Frontal cortex (tissue), 3 donors: ENCODE measurements at regions not wholly inside any gene's neighbourhood (a gene's known extent, or its start where the extent isn't known, plus 50 kb on each side); places are given as distances from the start of the nearest gene placed in this dataset.

Source experiments
- DNase-seq, 2 donors: peaks; one replicate each; pipeline ENCODE4 v3.0.0; 2012; ENCODE audit warnings: low spot score in 2 of 2
- FAIRE-seq: peaks from 2 replicates; lab custom pipeline; 2012; peaks lifted over from hg19 to GRCh38; lab: Jason Lieb, UNC
- donor health status: control.
- donor health status: control.
- donor health status: control.

DNA sequence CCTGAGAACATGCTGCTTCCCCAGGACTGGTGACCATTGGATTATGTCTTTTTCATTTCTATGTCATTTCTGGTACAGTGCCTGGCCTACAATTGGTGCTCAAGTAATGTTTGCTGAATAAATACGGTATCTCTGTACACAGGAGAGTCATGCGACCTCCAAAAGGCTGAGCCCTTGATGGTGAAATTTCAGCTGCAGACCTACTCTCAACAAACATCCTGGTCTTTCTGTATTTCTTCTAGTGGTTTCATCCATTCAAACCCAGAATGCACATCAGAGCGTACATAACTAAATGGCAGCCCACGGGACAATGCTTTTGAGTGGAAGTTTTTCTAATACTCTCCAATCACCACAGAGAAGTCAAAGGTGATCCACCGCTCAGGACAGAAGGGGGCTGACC lies 62.6 kb upstream of the RPS23 start:
- FAIRE-seq = no peak
- DNase-seq = no peak

DNA sequence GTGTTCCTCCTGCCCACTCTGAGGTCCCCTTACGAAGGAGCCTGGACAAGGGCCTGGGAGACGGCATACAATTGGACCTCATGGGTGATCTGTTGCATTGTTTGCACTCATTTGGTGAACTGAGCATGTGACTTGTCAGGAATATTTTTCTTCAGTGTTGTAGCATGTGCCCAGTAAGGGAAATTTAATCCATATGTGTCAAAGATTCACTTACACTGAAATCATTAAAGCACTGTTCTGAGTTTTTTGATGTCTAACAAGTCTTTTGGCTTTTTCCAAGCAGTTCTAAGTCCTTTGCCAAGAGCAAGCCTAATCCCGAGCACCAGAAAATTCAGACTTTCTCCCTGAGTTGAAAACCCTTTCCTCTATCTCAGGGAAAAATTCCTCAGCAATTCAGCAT lies 61.6 kb upstream of the RPS23 start:
- no peak for DNase-seq

DNA sequence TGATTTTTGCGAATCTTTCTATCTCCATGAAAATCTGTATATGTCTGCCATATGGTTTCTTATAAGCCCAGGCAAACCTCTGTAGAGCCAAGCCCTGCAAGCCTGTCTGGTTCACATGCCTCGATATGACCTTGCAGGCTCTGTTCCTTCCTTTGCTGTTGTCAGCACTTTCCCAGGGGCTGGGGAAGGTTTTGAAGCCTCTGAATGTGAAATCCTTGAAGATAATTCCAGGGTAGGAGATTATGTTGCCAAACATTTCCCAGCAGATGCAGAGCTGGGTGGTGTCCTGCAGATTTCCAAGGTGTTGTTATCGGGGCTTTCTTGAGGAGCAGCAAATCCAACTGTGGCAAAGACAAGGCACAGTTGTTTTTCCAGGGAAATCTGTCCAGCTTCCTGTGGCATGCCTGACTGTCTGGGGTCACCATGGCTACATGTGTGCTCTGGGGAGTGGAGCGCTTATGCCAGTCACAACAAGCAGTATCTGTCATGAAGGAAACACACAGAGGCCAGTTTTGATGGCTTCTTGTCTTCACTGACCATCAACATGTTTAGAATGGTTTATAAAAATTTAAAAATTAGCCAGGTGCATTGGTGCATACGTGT lies 60.7 kb upstream of the RPS23 start:
- DNase-seq (no peak), FAIRE-seq (no peak)

More for the DNA sequence above, 61.6 kb upstream of the RPS23 start:
- FAIRE-seq = no peak

DNA sequence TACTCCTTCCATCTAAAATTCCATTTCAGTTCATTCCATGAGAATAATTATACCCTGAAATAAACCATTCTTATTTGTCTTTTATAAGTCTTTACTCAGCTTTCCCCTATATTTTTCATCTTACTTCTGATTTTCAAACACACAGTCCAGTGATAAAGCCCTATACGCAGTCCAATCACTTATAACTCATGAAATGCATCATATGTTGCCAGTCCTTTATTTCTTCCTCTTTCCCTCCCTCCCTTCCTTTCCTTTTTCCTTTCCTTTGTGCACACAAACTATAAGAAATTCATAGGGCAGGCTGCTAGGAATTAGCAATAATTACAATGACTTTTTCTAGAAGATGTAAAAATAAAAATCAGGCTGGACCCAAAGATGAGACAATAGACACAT lies 58.8 kb upstream of the RPS23 start:
- DNase-seq = no peak
- FAIRE-seq = no peak

DNA sequence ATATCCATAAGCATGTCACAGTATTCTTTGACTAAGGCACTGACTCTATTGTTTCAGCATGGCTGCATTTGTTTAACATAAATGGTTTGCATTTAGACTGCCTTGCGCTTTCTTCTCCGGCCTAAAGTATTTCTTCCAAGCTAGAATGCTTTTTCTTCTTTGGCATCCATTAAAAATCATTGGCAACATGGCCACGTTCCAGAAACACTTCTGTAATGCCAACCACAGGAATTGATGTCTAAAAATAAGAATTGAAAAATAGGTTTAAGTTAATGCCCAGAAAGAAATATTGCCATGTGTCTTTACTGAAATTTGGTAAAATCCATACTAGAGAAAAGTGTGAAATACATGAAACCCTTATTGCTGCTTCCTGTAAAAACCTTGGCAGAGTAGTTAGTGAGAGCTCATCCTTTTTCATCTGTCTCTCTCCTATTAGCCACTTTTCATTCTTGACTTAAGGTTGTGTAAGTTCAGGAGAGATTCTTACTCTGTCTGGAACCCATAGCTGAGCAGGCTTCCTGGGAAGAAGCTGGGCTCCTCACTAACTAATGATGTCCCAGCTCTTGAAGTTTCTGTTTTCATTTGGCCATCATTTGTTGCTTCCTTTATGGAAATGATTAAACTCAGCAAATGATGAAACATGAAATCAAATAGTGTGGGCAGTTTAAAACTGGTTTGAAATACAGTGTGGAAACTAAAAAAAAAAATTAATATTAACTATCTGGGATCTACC lies 58.2 kb upstream of the RPS23 start:
- FAIRE-seq (no peak), DNase-seq (no peak)

DNA sequence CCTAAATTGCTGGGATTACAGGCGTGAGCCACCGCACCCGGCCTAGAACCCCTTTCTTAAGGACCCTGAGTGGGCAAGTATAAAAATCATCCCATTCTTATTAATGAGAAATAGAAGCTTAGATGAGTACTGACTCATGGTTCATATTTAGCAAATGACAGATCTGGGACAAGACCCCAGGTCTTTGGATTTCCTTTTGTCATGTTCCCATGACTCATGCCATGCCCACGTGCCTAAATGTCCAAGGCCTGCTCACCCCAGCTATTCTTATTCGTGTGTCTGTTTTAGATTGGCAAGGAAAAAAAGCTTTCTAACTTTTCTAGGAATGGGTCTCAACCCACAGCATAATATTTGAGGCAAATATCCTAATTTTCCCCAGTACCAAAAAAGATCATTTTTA lies 57.7 kb upstream of the RPS23 start:
- DNase-seq (no peak), FAIRE-seq (no peak)

DNA sequence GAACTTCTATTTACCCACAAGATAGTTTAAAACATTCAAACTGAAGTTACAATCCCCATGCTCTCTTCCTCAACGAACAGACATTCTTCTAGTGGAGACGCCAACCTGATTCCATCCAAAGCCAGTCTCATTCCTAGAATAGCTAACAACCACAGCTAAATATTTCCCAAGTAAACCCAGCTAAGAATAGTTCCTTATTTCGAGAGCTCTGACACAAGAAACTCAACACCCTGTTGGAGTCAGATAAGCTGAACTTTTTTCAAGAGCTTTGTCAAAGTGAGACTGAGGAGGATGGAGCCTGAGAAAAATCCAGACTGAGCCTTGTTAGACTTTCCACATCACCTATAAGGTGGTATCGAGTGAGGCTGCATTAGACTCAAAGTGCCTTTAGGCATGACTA lies 56.7 kb upstream of the RPS23 start:
- FAIRE-seq (no peak), DNase-seq (no peak)

- DNase-seq (no peak), FAIRE-seq (no peak)
Measured at GRCh38 chr5:82334085-82334692, 56.0 kb upstream of the RPS23 start.

DNA sequence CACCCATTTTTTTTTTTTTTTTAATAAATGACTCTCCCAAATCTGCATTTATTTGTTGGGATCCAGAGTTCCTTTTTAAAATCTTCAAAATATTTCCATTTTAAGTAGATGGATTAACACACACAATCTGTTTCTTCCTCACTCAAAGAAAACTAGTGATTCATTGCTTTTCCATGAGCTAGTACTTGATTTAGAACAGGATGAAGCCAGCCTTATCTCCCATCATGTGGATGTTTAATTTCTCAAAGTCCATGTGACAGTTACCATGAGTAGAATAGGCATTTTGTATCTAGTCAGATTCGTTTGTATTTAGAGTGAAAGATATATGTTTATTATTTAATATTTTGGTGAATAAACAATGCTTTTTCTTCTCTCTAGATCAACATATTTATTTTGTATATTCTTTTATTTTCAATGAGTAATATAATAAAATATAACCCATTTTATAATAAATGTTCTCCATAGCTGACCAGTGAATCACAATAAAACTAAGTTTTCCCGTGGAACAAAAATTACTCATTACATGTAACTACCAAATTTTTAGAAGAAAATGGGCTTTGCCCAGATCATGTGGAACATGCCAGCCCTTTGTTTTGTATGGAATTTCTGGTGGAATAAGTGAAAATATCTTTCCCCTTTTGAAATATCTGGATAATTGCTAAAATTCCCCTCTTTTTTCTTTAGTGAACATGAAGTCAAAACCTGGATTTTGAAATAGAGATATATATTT lies 54.9 kb upstream of the RPS23 start:
- DNase-seq (no peak), FAIRE-seq (no peak)

DNA sequence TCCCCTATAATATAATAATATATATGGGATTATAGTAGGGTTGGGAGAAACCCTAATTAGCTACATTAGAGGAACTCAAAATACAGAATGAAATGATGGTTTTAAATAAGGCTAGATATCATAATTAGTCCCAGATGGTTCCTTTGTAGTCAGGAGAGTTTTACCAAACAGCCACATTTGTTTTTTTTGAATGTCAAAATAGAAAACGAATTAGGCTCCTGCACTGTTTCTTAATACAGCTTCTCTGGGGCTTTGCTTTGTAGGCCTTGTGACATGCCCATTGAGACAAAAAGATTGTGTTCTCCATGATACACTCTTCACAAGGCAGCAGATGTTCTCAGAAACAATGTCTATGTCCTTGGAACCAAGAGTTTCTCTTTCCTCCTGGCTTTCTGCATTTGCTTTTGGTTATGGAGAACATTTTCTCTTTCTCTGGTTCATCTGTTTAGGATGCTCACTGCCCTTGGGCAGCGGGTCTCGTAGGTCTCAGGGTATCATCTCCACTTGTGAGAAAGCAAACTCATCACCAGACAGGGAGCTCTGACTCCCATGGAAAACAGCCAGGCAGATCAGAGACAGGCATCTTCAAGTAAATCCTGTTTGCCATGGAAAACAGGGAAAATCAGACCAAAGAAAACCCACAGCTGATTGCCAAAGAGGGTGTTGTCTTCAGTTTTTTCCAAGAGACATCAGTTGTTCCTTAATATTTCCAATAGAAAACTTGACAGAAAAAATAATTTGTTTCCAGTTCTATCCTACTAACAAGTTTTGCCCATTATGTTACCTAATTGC lies 54.1 kb upstream of the RPS23 start:
- DNase-seq (no peak), FAIRE-seq (no peak)

GRCh38 chr5:82331557-82331956 lies 53.4 kb upstream of the RPS23 start:
- FAIRE-seq (no peak), DNase-seq (no peak)

- FAIRE-seq = no peak
- DNase-seq = no peak
Measured at GRCh38 chr5:82330530-82331270, 52.5 kb upstream of the RPS23 start.

DNA sequence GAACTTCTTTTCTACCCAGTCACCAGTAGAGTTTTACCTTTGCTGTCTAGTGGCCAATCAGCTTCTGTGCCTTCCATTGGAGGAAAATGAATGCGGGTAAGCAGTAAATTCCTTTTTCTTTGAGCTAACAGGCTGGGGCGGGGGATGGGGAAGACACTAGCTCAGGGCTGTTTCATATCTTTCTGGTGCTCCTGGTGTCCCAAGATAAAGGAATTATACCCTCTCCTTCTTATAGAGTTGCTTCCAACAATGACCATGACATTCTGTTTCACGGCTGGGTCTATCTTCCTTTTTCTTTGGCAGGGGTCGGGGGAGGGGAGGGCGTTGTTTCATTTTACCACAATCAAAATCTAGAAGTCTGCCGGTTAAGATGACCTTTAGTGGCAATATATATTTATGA lies 51.2 kb upstream of the RPS23 start:
- FAIRE-seq (no peak), DNase-seq (no peak)
